ENCODE measurements at regions not wholly inside any gene's neighbourhood (a gene's known extent, or its start where the extent isn't known, plus 50 kb on each side); places are given as distances from the start of the nearest gene placed in this dataset.

DNA sequence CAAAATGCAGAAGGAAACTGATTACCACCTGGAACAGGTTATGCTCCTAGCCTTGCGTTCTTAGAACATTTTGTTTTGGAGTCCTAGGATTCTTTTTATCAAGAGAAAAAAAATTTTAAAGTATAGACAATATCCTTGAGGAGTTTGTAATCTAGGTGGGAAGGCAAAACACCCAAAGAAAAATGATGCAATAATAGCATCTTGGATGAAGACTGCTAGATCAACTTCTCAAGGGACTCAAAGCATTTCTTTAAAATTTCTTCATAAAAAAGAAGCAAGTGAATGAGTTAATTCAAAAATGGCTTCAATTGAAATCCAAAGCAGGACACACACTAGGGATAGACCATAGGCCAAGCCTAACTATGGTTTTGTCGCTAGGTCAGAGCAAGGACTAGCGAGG is 515.8 kb upstream of the ZFHX3 start:
- no peak for DNase-seq

DNA sequence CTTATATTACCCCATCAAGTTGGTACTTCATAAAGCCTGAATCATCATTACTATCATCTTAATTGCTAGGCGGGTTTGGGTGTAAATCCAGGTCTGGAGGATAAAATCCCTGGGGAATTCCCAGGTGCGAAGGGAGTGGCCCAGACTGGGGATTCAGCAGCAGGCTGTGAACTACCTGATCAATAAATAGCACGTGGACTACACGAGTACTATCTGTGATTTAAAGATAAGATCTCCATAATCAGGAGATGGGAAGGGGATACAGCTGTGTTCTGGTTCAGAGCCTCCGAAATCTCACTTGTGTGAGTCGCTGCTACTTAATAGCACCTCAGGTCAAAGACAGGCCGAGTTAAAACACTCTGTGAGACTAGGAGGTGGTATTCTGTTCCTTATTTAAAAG is 512.6 kb upstream of the ZFHX3 start:
- no peak for DNase-seq

DNA sequence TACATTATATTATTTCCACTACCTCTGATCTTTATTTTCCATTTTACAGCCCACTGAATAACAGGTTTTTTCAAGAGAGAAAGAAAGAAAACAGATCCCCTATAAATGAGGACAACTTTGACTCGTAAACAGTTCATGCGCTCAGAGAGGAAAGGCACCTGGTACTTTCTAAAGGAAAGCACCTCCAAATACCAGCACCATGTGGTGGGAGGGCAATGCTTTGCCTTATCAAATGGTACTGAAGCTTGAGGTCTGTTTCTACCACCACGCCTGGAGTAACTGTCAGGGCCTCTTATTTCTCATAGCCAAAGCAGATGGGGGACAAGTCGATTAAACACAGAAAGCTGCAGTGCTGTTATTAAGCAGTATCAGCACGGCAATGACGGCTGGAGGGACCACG is 510.3 kb upstream of the ZFHX3 start:
- no peak for DNase-seq

DNA sequence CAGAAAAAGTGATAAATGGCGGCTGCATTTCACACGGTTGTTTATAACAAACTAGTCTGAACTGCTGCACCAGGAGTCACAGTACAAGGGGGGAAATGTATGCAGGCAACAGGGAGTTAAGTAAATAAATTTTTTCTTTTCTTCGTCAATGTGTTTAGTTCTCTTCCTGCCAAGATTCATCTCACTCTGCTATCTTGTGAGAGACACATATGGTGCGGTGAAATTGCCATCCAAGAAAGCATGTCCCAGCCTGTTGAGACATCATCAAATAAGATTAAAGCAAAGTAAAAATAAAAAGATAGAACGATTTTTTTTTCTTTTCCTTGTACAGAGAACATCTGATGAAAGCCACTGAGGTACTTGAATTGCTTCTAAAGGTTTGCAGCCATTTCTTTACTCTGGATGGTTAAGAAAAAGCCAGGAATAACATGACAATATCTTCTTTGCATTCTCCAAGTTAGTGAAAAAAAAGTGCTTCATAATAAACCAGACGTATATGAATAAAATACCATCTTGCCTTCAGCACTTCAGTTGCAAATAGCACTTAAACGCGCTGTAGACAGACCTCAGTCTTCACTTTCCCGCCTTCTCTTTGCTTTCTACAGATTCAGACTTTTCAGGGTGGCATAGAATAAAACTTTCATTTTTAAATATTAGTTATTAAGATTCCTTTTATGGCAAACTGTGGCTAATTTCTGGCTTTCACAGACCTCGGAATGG is 506.2 kb upstream of the ZFHX3 start:
- no peak for DNase-seq

DNA sequence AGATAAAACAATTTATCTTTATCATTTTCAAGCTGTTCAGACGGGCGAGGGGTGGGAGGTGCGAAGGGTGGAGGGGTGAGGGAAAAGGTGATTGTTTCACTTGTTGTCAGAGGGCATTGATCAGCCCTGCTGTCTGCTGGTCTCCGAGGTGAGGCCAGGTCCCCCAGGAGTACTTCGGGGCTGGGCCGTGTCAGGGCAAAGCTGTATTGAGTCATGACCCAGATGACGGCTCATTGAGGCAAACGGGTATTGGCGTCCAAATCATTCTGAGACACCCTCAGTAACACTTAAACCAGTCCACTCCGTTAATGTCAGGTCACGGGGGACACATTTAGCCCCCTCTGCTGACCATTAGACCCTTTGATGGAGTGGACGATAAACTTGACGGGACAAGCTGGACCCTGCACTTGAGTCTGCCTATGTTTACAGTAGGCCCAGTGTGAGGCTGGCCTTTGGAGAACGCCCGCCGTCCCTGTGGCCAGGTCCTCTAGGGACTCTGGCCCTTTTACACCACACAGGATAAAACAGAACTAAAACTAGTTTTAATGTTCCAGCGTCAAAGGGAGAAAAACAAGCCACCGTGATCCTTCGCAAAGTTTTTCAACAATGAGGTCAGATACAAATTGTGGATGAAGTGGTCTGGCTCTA is 502.2 kb upstream of the ZFHX3 start:
- peak in 1 of 3 experiments; percentile 4 for DNase-seq

DNA sequence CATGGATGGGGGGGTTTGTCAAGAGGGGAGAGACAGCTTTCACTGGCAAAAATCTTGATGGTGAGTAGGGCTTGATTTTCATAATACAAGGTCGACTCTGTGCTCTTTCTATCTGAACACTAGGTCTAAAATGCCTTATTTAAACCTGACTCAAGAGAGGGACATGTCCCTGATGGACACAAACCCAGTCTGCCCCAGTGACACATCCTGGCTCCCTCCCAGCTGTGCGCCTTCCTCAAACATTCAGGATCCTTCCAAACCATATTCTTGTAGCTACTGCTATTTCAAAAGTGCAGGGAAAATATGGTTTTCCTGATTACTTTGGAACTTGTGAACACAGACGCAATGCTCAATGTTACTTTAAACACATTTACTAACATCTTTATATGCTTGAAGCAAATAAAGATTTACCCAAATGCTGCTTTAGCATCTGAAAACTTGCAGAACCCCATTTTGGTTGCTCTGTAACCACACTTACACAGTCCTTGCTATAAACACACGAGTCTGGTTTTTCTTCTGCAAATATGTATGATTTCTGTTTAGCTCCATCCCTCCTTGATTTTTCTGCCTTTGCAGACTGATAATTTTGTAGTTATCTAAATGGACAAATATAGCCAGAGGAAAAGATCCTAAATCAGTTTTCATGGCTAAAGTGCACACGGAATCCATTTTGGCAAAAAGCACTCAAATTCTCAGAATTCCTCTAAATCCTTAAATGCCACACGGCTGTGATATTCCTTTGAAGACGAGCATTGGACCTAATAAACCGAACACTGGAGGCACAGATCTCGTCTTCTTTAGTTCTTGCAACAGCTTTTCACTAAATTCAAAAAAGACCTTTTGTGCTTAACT is 499.9 kb upstream of the ZFHX3 start:
- DNase-seq = no peak

DNA sequence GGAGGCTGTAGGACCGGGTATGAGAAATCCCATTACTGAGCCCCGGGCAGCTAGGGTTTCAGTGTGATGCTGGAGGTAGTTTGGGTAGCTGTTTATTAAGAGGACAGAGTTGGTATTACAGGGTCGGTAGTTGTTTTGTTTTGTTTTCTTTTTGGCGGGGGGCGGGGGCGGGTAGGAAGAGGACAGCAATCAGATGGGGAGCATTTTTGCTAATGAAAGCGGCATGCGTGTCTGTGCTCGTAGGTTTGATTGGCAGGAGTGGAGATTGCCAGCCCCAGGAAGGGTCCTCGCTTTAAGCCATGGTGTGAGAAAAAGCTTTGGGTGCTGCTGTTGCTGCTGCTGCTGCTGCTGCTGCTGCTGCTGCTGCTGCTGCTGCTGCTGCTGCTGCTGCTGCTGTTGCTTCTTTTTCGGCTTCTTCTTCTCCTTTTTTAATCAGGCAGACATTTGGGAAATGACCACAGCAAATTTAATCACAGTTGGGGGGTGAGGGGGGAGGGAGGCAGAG is 498.5 kb upstream of the ZFHX3 start:
- peak in 2 of 3 experiments; percentile 75 to 79 for DNase-seq

DNA sequence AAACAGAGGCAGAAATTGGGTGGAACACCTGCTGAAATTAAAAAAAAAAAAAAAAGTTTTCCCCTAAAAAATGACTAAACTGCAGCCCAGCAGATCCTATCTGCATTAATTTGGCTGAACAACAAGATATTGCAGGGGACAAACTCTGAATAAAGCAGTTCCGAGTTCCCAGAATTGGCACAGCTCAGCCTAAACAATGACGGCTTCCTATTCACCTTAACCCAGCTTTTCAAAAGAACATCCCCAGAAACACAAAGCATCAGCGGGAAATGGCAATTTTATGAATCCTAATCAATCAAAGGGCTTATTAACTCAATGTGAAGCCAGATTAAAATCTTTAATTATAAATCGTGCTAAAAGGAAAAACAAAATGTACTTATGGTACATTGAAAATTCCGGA is 497.8 kb upstream of the ZFHX3 start:
- DNase-seq = peak in 2 of 3 experiments; percentile 29 to 79

DNA sequence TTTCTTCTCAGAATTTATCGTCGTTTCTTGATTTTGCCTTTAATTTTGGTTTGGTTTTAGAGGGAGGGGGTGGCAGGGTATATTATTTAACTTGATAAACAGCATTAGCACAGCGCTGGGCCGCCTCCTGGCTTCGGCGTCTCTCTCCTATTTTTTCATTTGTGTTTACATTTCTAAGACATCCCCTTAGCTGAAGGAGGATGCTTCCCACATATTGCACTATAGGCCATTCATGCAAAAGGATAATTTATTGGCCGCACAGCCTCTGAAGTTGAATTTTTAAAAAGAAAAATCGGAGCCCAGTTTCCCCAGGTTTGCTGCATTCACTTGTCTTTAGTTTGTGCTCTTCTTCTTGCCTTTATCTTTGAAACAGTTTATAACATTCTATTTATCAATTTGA is 497.4 kb upstream of the ZFHX3 start:
- DNase-seq = peak in 1 of 3 experiments; percentile 33

DNA sequence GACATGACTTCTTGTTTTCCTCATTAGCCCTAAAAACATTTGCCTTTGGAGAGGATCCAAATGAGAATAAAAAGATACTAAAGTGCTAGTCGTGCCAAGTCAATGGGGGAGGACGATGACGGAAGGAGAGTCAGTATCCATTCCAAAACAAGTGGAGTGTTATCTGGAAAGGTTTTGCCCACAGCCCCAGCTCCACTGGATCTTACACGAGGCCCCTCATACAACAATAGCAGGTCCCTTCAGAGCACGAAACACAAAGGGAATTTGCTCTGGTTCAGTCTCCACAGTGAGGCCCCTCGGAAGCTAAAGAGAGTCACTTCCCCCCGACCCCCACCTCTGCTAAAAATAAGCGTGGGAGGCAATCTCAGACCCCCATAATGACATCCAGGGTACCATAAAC is 496.9 kb upstream of the ZFHX3 start:
- no peak for DNase-seq

DNA sequence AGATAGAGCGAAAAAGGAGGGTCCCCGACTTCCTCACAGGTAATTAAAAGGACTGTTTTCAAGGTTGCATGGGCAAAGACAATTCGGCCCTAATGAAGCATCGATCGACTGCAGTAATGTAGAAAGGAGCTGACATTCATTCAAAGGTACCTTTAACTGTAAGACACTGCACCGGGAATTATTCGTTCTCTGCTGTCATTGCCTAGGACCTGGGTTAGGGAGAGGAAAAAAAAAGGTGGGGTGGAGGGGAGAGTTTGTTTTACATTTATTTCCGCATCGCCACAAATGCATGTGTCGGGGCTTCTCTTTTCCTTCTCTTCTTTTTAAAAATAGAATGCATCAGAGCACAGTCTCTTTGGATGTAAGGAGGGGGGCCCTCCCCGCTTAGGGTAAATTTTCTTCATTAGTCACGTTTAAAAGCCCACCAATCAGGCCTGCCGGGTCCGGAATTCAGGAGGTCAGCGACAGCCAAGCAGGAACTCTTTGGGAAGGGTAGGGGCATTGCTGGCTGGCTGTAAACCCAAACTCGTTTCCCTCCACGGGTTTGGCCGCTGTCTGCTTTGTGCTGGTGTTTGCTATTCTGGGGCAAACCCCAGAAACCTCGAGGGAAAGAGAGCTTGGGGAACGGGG is 496.2 kb upstream of the ZFHX3 start:
- no peak for DNase-seq

DNA sequence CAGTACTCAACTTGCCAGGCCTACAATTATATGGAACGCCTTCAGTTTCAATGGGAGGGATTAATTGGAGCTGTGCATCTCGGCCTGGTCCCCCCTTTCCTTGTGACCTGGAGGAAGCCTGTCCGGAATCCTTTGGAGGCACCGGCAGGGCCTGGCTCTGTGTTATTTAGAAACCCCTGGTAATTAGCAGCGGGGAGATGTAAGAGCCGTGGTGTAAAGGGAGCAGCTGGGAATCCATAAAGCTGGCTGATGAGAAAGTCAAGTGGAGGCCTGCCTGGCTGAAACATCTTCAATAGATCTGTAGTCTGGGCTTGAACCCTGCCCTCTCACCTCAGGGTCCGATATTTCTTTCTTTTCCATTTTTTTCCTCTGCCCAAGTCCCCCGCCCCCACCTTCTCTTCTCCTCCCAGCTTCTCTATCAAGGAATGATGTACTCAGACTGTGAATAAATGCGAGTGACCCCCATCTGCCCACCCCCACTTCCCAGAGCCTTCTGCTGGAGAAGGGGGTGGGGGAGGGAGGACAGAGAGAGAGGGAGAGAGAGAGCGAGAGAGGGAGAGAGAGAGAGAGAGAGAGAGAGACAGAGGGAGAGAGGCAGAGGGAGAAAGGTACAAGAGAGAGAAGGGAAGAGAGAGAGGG is 495.5 kb upstream of the ZFHX3 start:
- DNase-seq = peak in 1 of 3 experiments; percentile 26

DNA sequence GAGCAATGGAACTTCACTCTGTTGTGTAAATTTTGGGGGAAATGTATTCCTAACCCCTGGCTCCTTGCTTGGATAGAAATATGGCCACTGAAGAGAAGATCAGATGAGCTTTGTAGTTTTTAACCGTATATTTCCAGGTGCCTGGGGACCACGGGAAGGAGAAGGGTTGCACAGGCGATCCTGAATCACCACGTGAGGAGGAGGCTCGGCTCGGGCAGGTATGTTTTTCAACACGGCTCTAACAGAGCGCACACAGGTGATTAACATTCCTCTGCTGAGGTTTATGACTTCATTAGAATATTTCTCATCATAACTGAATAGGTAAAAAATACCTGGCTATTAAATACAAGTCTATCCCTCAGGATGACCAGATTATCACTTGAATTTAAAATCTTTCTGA is 495.0 kb upstream of the ZFHX3 start:
- no peak for DNase-seq

DNA sequence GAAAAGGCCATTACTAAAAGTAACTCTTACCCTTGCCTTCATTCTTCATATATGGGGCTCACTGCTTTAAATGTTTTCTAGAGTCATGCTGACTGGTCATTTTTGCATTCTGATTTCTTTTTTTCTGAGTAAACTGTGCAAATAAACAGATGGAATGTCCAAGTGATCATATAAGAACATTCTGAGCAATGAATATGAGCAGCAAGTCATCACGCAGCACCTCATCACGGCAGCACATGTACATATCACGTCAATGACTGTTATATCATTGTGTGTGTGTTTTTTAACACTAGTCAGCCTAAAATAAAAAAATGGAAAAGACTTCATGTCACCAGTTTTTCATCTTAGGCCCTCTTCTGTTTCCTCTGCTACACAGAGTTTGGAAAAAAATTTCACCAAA is 490.0 kb upstream of the ZFHX3 start:
- DNase-seq = no peak

DNA sequence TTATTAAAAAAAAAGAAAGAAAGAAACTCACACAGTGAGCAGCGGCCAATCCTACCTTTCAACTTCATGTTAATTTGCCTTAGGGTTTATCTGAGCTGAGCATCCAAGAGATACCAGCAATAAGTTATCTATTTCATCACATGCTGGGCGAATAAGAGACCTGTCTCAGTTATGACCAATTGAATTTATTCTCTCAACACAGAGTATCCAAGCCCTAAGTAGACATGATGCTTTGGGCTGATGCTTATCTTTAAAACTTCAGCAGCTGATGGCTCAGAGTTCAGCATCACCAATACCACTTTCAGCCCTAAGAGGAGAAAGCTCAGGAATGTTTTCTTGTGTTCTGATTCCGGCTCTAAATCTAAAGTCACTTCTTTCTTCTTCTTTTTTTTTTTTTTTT is 489.0 kb upstream of the ZFHX3 start:
- no peak for DNase-seq

DNA sequence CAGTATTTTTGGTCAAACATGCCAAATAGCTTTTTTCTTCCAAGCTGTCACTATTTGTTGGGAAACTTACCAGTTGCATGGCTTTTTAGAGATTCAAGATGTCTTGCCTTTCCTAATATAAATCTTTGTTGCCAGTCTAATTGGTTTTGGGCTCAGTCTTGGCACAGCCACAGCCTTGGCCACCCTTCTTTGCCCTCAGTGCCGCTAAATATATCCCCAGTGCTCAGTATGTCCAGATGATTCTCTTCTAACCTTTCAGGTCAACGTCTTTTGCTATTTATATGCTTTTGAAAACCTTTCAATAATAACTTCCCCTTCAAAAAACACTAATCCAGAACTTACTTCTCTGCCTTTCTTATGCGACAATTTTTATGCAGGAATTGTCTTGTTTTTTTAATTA is 483.1 kb upstream of the ZFHX3 start:
- DNase-seq = no peak

DNA sequence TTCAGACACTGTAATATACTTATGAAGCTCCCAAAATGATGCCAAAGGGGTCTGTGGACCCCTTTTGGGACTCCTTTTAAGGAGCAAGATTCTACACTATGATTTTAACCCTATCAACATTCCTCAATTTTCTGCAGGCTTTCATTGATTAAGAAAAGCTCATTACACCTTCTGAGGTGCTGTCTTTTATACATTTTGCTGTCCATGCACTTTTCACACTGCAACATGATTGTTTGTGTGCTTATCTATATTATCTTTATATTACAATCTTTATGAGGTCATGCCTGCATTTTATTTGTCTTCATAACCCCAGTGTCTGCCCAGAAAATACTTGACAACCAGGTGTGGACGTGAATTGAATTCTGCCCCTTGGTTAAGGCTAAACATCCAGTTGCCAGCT is 482.6 kb upstream of the ZFHX3 start:
- DNase-seq = no peak

DNA sequence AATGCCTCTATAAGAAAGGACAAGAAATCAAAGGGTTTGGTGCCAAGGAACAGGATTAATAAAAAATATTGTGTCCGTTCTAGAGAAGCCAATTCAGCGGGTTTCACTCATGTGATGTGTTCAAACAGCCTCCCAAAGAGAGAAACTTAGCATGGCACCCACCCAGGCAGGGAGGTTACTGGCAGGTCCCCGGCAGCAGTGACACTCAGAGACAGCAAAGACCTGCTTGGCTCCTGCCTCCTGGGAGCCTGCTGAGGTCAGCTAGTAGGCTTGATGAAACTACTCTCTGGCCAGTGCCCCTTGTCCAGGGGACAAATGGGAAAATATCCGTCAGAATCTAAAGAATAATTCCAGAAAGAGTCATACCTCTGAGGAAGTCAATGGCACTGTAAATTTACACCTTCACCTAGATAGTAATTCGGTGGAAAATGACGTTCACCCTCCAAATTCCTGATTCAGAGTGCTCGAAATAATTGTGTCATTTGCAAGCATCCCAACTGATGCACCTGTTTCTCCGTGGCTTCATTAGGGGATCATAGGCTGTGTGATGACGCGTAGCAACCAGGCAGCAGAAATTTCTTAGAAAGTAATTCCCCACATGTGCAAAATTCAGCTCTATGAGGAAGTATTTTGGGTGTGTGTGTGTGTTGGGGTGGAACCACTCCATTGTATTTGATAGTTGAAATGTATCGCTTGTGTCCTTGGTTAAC is 481.5 kb upstream of the ZFHX3 start:
- no peak for DNase-seq

DNA sequence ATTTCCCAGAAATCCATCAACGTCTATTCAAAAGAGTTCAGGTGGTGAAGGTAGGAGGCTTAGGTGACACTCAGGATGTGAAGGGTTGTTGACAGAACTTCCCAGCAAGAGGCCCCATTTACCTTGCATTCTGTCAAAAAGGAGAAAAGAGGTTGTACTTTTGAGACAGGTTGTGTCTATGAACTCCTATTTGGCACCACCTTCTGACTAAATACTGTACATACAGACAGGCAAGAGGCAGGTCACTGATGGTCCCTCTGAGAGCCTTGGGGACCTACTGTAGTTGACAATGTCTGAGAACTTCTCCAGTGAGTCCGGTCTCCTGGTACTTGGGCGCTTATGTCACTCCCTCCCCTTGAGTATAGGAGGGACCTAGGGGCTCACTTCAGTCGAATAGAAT is 479.3 kb upstream of the ZFHX3 start:
- peak; percentile 28 to 67 (median 44) for DNase-seq

DNA sequence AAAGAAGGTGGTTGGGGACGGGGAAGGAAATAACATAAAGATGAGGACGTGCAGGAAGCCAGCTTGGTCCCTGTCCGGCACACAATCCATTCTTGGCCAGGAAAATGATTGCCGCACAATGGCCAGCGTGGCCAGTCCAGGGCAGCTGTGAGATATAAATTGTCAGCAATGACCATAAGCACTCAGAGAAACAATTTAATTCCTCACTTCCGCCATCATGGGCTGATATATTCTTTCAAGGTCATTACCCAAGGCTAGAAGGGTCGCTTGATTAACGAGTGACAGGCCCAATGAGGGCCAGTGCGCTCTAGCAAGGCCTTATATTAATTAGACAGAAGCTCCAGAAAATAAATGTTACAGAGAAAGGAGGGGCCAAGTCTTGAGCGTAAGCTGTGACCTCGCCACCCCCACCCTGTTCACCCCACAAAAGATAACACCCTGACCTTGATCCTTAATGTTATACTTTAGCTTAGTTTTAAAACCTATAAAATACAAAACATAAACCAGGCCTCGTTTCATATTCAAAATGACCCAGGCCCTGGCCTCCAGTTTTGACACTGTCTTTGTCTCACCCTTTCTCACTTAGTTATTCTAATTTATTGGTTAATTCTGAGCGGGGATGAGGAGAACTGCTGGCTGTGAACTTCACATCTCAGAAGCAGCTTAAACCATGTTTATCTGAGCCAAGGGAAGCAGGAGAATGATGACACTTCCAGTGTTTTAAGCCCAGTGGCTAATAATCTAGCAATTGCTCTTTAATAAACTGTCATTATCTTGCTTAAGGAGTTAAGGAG is 478.3 kb upstream of the ZFHX3 start:
- DNase-seq = no peak

DNA sequence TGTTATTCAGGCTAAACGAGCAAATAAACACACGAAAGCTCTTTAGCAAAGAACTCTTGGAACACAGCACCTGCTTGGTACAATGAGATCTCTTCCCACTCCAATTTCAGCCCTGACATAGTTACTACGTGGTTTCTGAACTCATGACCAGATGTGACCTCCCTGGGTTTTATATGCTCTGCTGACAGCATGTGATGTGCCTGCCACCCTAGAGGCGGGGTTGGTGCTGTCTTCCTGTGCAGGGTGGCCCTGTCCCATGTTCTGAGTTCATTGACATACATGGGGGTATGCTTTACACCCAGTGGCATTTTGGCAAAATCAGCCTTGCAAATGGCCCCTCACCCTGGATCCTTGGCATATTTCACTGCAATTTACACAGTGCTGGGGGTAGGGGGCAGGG is 475.3 kb upstream of the ZFHX3 start:
- no peak for DNase-seq

All from NCI-H1417 (cell line).